NCI-H1694 treated with DMSO at 0.1 percent for 48 hours (cell line): ENCODE measurements at regions not wholly inside any gene's neighbourhood (a gene's known extent, or its start where the extent isn't known, plus 50 kb on each side); places are given as distances from the start of the nearest gene placed in this dataset.
"Not testable (repeated sequence)": the region's sequence is repeated elsewhere in the genome, so short reads cannot be mapped to it uniquely, and the experiment has no call there.

Experiments used
- DNase-seq: peaks from one replicate; lab custom pipeline; 2025; lab: John Stamatoyannopoulos, UW

DNA sequence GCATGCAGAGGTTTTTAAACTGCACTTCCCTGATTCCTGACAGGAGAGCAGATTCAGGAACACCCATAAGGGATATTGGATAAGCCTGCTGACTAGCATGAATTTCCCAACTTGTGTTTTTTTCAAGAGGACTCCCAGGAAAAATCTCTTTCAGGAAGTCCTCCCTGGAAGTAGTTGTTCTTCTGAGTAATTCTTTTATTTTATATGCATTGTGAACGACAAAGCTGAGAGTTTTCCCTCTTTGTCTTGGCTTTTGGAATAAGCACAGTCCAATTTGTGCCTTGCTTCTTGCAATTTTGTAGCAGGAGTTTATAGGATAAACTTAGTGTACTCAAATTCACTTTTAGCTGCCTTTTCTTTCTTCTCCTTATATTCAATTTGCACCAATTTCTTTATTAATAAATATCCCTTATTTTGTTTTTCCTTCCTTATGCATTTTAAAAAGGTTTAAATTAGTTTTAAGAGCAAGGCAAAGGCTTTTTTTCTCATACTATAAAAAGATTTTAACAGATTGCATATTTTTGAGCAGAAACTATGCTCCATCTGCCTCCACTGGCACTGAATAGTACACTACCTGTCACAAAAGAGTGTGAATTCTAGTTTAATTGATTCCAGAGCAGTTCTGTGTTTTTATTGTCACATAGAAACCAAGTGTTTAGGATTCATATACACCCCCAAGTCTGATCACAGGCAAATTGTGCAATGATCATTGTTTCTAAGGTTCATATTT lies 543.3 kb upstream of the SPRY2 start:
- no peak for DNase-seq

DNA sequence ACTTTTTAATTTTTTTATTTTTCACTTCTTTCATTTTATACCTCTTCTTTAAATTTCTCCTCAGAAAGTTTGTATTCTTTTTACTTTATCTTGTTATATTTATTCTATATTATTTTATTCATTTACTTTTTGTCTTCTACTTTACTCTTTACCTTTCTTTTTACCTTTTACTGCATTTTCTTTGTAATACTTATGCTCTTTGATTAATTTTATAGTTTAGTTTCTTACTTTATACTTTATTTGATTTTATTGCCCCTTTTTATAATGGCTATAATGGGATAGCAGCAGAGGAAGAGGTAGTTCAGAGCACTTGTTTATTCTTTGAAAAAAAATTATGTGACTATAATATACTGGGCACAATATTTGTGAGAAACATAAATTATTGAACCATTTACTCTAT lies 542.6 kb upstream of the SPRY2 start:
- DNase-seq = no peak

GRCh38 chr13:80881942-80882445 lies 541.1 kb upstream of the SPRY2 start:
- no peak for DNase-seq

GRCh38 chr13:80881495-80881894 lies 540.6 kb upstream of the SPRY2 start:
- no peak for DNase-seq

DNA sequence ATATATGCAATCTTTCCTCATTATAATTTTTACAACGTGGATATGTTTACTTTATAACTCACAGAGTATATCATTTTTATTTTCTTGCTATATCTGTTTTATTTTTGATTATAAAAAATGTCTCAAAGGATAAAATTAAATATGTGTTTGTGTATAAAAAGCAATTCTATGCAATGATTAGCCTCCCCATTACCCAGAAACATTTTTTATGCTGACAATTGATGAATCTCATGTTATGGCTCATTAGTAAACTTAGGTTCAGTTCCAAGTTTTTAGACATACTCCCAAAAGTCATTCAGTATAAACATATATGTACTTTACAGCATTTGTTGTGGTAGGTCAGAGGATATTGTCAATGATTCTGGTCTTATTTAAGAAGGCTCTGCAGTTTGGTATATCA lies 540.1 kb upstream of the SPRY2 start:
- no peak for DNase-seq

DNA sequence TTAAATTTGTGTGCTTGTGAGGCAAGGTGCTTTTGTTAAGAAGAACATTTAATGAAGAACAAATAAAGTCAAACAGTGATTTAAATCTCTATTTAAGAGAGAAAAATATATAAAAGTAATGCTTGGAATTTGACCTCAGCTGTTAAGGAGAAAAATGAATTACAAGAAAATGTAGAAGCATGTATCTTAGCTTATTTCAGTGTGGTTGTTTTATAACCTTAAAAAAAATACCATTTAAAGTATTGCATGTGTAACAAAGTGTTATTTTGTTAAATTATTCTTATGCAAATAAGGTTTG lies 537.0 kb upstream of the SPRY2 start:
- no peak for DNase-seq

GRCh38 chr13:80877209-80877943 lies 536.5 kb upstream of the SPRY2 start:
- no peak for DNase-seq

GRCh38 chr13:80873589-80873988 lies 532.7 kb upstream of the SPRY2 start:
- no peak for DNase-seq

DNA sequence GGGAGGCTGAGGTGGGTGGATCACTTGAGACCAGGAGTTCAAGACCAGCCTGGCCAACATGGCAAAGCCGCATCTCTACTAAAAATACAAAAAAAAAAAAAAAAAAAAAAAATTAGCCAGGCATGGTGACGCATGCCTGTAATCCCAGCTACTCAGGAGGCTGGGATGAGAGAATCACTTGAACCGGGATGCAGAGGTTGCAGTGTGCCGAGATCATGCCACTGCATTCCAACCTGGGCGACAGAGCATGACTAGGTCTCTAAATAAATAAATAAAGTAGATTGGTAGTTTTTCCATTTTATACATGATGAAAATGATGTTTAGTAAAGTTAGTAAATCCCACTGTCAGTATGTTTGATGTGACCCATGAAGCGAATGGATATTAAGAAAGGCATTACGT lies 531.0 kb upstream of the SPRY2 start:
- DNase-seq = not testable (repeated sequence)

- DNase-seq = no peak
These were observed 530.6 kb upstream of the SPRY2 start for GRCh38 chr13:80871481-80871880.

GRCh38 chr13:80870186-80870585 lies 529.3 kb upstream of the SPRY2 start:
- DNase-seq = no peak

DNA sequence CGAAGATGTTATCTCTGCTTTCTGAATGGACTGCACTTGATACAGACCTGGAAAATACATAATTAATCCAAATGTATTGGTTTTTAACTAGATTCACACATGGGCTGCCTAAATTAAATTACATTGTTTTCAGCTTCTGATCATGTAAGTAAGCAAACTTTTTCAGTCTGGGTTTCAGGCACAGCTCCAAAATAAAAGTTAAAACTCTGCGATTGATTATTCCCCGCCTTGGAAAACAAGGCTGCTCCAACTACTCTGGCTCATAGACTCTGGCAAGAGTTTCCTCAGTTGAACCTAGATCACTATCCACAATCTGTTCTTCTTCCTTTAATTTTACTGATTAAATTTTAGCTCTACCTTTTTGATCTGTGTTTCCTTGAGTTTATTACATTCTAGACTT lies 526.0 kb upstream of the SPRY2 start:
- DNase-seq = no peak

- no peak for DNase-seq
These were observed 524.4 kb upstream of the SPRY2 start for GRCh38 chr13:80865329-80865728.

DNA sequence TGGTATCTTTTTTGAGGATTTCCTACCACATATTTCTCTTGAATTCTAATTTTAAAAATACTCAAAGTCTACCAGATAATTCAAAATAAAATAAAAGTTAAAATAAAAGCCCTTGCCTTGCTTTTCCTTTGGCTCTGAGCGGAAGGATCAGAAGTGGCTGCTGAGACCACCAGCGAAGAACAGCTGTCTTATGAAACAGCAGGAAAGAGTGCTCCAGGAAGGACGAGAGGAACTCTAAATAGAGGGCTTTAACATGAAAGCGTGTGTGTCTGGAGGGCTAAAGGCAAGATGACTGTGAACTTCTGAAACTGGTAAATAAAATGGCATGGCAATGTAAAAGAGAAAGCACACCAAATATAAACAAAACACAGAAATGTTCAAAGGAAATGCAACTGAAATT lies 521.5 kb upstream of the SPRY2 start:
- no peak for DNase-seq

DNA sequence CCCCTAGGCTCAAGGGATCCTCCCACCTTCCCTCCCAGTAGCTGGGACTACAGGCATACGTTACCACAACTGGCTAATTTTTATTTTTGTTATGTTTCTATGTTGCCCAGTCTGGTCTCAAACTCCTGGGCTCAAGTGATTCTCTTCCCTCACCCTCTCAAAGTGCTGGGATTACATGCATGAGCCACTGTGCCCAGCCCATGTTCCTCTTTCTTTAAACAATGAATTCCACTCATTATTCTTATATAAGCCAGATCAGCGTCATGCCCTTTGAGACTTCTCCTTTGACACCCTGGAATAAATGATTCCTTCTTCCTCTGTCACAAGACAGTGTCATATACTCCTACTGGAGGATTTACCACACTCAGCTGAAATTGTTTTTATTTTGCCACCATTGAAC lies 519.9 kb upstream of the SPRY2 start:
- no peak for DNase-seq

GRCh38 chr13:80858131-80858530 lies 517.2 kb upstream of the SPRY2 start:
- no peak for DNase-seq

DNA sequence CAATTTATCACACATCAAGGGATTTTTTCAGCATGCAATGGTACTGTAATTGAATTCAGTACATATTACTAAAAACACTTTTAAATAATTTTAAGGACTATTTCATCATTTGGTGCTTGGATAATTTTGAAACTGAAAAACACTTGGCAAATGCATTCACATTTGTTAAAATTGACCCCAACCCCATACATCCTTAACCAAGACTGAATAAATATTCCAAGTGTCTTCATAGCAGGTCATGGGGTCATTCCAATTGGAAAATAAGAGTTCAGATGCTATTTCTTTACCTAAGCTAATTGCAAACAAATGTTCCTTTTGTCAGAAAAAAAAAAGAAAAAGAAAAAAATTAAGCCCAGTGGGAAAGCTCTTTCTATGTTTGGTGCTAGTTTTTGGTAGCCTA lies 516.4 kb upstream of the SPRY2 start:
- no peak for DNase-seq

DNA sequence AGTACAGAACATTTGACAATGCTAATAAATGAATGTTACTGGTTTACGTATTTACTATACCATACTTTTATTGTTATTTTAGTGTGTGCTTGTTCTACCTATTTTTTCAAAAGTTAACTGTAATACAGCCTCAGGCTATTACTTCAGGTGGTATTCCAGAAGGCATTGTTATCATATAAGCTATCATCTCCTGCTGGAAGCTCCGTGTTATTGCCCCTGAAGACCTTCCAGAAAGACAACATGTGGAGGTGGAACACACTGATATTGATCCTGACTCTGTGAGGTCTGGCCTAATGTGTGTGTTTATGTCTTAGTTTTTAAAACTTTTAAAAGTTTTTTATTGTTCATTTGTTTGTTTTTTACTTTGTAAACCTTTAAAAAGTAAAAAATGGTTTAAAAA lies 509.8 kb upstream of the SPRY2 start:
- no peak for DNase-seq

GRCh38 chr13:80844164-80844563 lies 503.2 kb upstream of the SPRY2 start:
- no peak for DNase-seq

GRCh38 chr13:80841414-80841813 lies 500.5 kb upstream of the SPRY2 start:
- DNase-seq = no peak

DNA sequence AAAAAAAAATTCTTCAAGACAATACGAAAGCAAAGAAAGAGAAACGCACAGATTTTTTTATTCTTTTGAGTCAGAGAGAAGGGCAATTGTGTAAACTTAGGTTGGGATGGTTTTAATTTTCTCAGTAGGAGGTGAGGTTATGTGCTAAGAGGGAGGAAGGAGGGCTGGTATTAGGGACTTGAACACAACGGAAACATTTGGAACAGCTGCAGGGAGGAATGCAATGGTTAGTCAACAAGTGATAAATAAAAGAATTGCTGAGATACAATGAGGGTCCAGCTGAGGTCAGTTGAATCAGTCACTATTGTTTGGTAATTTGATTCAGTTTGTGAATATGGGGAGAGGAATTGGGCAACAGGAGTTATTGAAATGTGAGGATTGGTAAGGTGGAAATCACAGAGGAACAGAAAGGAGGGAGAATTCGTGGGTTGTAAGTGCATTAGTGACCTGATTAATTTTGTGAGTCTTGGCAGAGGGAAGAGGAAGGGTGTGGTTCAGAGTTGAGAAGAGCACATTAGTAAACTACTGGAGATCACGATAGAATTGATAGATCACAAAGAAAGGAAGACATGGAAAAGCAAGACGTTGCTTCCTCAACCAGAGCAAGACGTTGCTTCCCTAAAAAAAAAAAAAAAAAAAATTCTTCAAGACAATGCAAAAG lies 499.5 kb upstream of the SPRY2 start:
- DNase-seq = no peak

GRCh38 chr13:80835902-80836301 lies 495.0 kb upstream of the SPRY2 start:
- no peak for DNase-seq

DNA sequence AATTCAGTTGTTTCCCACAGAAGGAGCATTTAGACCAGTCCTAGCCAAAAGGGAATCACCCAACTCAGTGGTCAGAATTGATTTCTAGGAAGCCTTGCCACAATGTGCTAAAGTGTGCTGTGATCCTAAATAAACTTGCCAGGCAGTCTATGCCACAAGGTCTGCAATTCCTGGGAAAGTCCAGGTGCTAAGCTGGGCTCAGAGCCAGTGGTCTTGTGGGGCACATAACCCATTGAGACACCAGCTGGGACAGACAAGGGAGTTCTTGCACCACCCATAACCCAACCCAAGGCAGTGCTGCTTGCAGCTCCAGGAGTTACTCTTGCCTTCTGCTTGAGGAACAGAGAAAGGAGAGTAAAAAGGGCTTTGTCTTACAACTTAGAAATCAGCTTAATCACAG lies 489.5 kb upstream of the SPRY2 start:
- DNase-seq = no peak
